Glutamatergic neuron (in vitro differentiated cells): ENCODE measurements at regions not wholly inside any gene's neighbourhood (a gene's known extent, or its start where the extent isn't known, plus 50 kb on each side); places are given as distances from the start of the nearest gene placed in this dataset. TPM values are rescaled to one million over a fixed set of nuclear protein-coding genes. Genes with fewer than 3 reads are reported as not detected.

Experiments
- microRNA-seq: library from miRNA; unstranded; fragments of <30 nt; microRNA quantifications from one replicate; pipeline ENCODE4, GENCODE V29; 2020; ENCODE audit not compliant: unreplicated experiment

Small RNA genes lying in the stretch of these regions (microRNA-seq; reads per million reads assigned to microRNA genes)
- not detected for gene MIR548AD
